Right cardiac atrium (tissue), 5 donors: ENCODE measurements at regions not wholly inside any gene's neighbourhood (a gene's known extent, or its start where the extent isn't known, plus 50 kb on each side); places are given as distances from the start of the nearest gene placed in this dataset.

Experiments
- ATAC-seq, 2 donors: fragments of 200-7000 bp; cut with Tn5 transposase; one replicate each; pipeline versions ENCODE4 v1.8.0 to v1.9.1; 2020; ENCODE audit warnings: moderate library complexity in 2 of 2, mild to moderate bottlenecking in 1 of 2
- DNase-seq, 3 donors: peaks; one replicate each; pipeline ENCODE4 v3.0.0-alpha.2; 2020
- H3K27ac ChIP-seq: one replicate; pipeline ENCODE4 v1.5.1; 2013; ENCODE audit warnings: mild to moderate bottlenecking, low read length, control low read depth, moderate library complexity
- H3K27me3 ChIP-seq: one replicate; pipeline ENCODE4 v1.6.1; 2013; ENCODE audit not compliant: control insufficient read depth, insufficient read depth
- H3K4me1 ChIP-seq: one replicate; pipeline ENCODE4 v1.6.1; 2013; ENCODE audit warnings: low read length; ENCODE audit not compliant: control insufficient read depth, insufficient read depth
- H3K4me3 ChIP-seq: one replicate; pipeline ENCODE4 v1.5.1; 2013; ENCODE audit warnings: low read length, control low read depth
- H3K9me3 ChIP-seq: one replicate; pipeline ENCODE4 v1.6.1; 2013; ENCODE audit warnings: low read length; ENCODE audit not compliant: control insufficient read depth
- WGBS: extraction: QIAGEN DNeasy Blood & Tissue Kit; methylation state at CpG from one replicate; pipeline ENCODE4 v1.1.7; 2013; 5-methylcytosine and 5-hydroxymethylcytosine counted together
- intact Hi-C, 4 donors: fragments of 100-400 bp; cut with DNase I; formaldehyde crosslinking; loops; one replicate each; pipeline versions ENCODE4 v1.11.0 to v1.14.0; 2022 to 2023
- donor health status: healthy with polysubstance abuse.
- donor health status: DM: no; HTN: yes; CAD: no.
- donor health status: DM: no; HTN: no; CAD: no.
- donor health status: DM: no; HTN: yes; CAD: no; lungs with severe emphysema.
- donor health status: DM: yes; HTN: yes; CAD: no.

- H3K27me3 ChIP-seq: no peaks in the 10 kb centered on the region
- no peak for DNase-seq
- no peaks in the 10 kb centered on the region for H3K9me3 ChIP-seq
- H3K4me1 ChIP-seq: no peaks in the 10 kb centered on the region
- intact Hi-C loops: no loop called here
- H3K27ac ChIP-seq: no peak overlapping the region
- ATAC-seq: no peak
- 65% methylated on average over 2 of the region's 2 CpGs for WGBS
- no peak overlapping the region for H3K4me3 ChIP-seq
These were observed 275.9 kb downstream of the SAMD5 start for GRCh38 chr6:147784371-147784770.

- Histone ChIP-seq H3K27me3 (no peaks in the 10 kb centered on the region), H3K27ac (no peak overlapping the region), H3K9me3 (no peaks in the 10 kb centered on the region), H3K4me1 (no peaks in the 10 kb centered on the region), H3K4me3 (no peak overlapping the region)
- intact Hi-C loops: no loop called here
- DNase-seq (no peak), ATAC-seq (no peak)
- WGBS: 80% methylated on average over 2 of the region's 2 CpGs
These were observed 278.9 kb downstream of the SAMD5 start for GRCh38 chr6:147787417-147787816.

GRCh38 chr6:147789430-147789947 lies 281.0 kb downstream of the SAMD5 start:
- intact Hi-C loops: no loop called here
- Histone ChIP-seq H3K27ac (no peak overlapping the region), H3K4me1 (no peaks in the 10 kb centered on the region), H3K27me3 (no peaks in the 10 kb centered on the region), H3K4me3 (no peak overlapping the region), H3K9me3 (no peaks in the 10 kb centered on the region)
- 92% methylated on average over 4 of the region's 4 CpGs for WGBS
- ATAC-seq (no peak), DNase-seq (no peak)

GRCh38 chr6:147793871-147794643 lies 285.6 kb downstream of the SAMD5 start:
- ATAC-seq: no peak

GRCh38 chr6:147802459-147802858 lies 294.0 kb downstream of the SAMD5 start:
- no peaks in the 10 kb centered on the region for H3K9me3 ChIP-seq
- H3K27me3 ChIP-seq: no peaks in the 10 kb centered on the region
- WGBS: 93% methylated on average over 4 of the region's 4 CpGs
- DNase-seq (no peak), ATAC-seq (no peak)
- intact Hi-C loops: no loop called here
- H3K4me3 ChIP-seq: no peak overlapping the region
- H3K27ac ChIP-seq: no peak overlapping the region
- H3K4me1 ChIP-seq: no peaks in the 10 kb centered on the region

More at GRCh38 chr6:147793871-147794643, 285.6 kb downstream of the SAMD5 start:
- 88% methylated on average over 2 of the region's 2 CpGs for WGBS
- H3K4me3 ChIP-seq: no peak overlapping the region
- H3K9me3 ChIP-seq: no peaks in the 10 kb centered on the region
- intact Hi-C loops: no loop called here
- no peaks in the 10 kb centered on the region for H3K4me1 ChIP-seq
- DNase-seq: no peak
- H3K27ac ChIP-seq: no peak overlapping the region
- no peaks in the 10 kb centered on the region for H3K27me3 ChIP-seq

- Histone ChIP-seq H3K4me3 (no peak overlapping the region), H3K27ac (no peak overlapping the region), H3K9me3 (no peaks in the 10 kb centered on the region), H3K4me1 (no peaks in the 10 kb centered on the region), H3K27me3 (no peaks in the 10 kb centered on the region)
- ATAC-seq (no peak), DNase-seq (no peak)
- intact Hi-C loops: no loop called here
- 53% methylated on average over 1 of the region's 1 CpG for WGBS
These were observed 296.7 kb downstream of the SAMD5 start for GRCh38 chr6:147805155-147805554.

- Histone ChIP-seq H3K27ac (no peak overlapping the region), H3K9me3 (no peaks in the 10 kb centered on the region), H3K4me1 (no peaks in the 10 kb centered on the region), H3K27me3 (no peaks in the 10 kb centered on the region), H3K4me3 (no peak overlapping the region)
- ATAC-seq (no peak), DNase-seq (no peak)
- WGBS: 100% methylated on average over 1 of the region's 1 CpG
- intact Hi-C loops: no loop called here
These were observed 298.2 kb downstream of the SAMD5 start for GRCh38 chr6:147806697-147807096.

GRCh38 chr6:147808640-147809039 lies 300.1 kb downstream of the SAMD5 start:
- ATAC-seq (no peak), DNase-seq (no peak)
- H3K9me3 ChIP-seq: no peaks in the 10 kb centered on the region
- no peak overlapping the region for H3K27ac ChIP-seq
- WGBS: 61% methylated on average over 4 of the region's 4 CpGs
- H3K27me3 ChIP-seq: no peaks in the 10 kb centered on the region
- intact Hi-C loops: no loop called here
- no peaks in the 10 kb centered on the region for H3K4me1 ChIP-seq
- no peak overlapping the region for H3K4me3 ChIP-seq

- H3K9me3 ChIP-seq: no peaks in the 10 kb centered on the region
- WGBS: 81% methylated on average over 6 of the region's 6 CpGs
- H3K27me3 ChIP-seq: no peaks in the 10 kb centered on the region
- H3K27ac ChIP-seq: no peak overlapping the region
- H3K4me1 ChIP-seq: no peaks in the 10 kb centered on the region
- DNase-seq (no peak), ATAC-seq (no peak)
- no peak overlapping the region for H3K4me3 ChIP-seq
- intact Hi-C loops: no loop called here
These were observed 303.6 kb downstream of the SAMD5 start for GRCh38 chr6:147811913-147812629.

- Histone ChIP-seq H3K27me3 (no peaks in the 10 kb centered on the region), H3K4me1 (no peaks in the 10 kb centered on the region), H3K27ac (no peak overlapping the region), H3K4me3 (no peak overlapping the region), H3K9me3 (no peaks in the 10 kb centered on the region)
- no peak for DNase-seq
- intact Hi-C loops: no loop called here
- no peak for ATAC-seq
- 88% methylated on average over 4 of the region's 4 CpGs for WGBS
These were observed 308.7 kb downstream of the SAMD5 start for GRCh38 chr6:147817042-147817689.

- Histone ChIP-seq H3K4me3 (no peak overlapping the region), H3K27ac (no peak overlapping the region), H3K27me3 (no peaks in the 10 kb centered on the region), H3K9me3 (no peaks in the 10 kb centered on the region), H3K4me1 (no peaks in the 10 kb centered on the region)
- DNase-seq: no peak
- intact Hi-C loops: no loop called here
- 74% methylated on average over 6 of the region's 6 CpGs for WGBS
- ATAC-seq: no peak
These were observed 312.0 kb downstream of the SAMD5 start for GRCh38 chr6:147820520-147820919.
